Bronchial epithelial cell (primary cell): ENCODE measurements at regions not wholly inside any gene's neighbourhood (a gene's known extent, or its start where the extent isn't known, plus 50 kb on each side); places are given as distances from the start of the nearest gene placed in this dataset.

ENCODE experiments used
- DNase-seq: peaks from one replicate; pipeline ENCODE4 v3.0.0-alpha.2; 2010; ENCODE audit warnings: low read depth
- FAIRE-seq: peaks from 2 replicates; lab custom pipeline; 2011; peaks lifted over from hg19 to GRCh38; lab: Jason Lieb, UNC
- H3K27me3 ChIP-seq: 2 replicates; pipeline ENCODE4 v1.5.1; 2011; ENCODE audit warnings: low read length; ENCODE audit not compliant: control insufficient read depth, insufficient read depth
- H3K36me3 ChIP-seq: 2 replicates; pipeline ENCODE4 v1.5.1; 2011; ENCODE audit warnings: low read length; ENCODE audit not compliant: control insufficient read depth, insufficient read depth
- H3K4me3 ChIP-seq: 2 replicates; pipeline ENCODE4 v1.5.1; 2011; ENCODE audit warnings: mild to moderate bottlenecking, low read depth, low read length, control low read depth
- TF ChIP-seq, protein P1 (sequence below): IDR thresholded peaks from 2 replicates; pipeline ENCODE4 v1.5.1; 2011; ENCODE audit warnings: mild to moderate bottlenecking, moderate library complexity, low read length, control low read depth, inconsistent platforms; ENCODE audit not compliant: insufficient read depth, severe bottlenecking

DNA sequence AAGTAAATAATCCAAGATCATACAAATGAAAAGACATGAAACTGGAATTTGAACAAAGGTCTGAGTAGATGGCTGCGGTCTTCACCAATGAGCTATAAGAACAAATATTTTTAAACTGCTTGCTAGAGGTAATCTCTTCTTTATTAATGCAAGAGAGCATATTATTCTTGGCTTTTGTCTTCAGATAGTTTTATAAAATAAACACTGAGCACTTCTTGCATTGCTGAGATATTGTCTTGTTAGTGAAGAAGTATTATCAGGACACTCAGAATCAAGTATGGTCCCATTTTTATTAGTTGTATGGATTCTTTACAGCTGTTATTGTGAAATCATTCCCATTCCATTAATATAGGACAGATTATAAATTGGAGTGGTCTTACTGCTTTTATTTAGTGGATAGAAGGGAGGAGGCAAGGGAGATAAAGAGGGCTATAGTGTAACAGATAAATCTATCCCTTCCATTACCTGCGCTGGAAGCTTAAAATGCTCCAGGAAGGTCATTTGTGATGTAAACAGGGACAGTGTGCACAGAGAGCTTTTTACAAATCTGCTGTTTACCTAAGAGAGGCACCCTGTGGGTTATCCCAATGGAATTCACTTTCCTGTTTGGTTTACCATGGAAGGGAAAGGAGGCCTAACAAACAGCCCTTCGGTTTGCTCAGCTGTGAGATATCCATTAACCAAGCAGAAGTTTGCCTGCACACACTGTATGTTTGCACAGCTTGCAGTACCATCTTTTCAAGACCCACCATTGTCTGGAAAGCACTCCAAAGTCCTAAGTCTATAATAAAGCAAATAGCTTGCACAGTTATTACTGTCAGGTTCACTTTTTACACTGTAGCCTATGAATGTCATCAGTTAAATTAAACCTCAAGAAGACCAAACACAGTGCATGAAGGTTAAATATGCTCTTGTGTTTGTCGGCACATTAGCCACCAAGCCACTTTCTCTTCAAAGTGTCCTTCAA lies 347.7 kb upstream of the TGFBR2 start:
- DNase-seq (no peak), FAIRE-seq (no peak)
- Histone ChIP-seq H3K27me3 (no peaks in the 10 kb centered on the region), H3K4me3 (no peak overlapping the region), H3K36me3 (no peaks in the 10 kb centered on the region)
- TF ChIP-seq, protein P1, sequence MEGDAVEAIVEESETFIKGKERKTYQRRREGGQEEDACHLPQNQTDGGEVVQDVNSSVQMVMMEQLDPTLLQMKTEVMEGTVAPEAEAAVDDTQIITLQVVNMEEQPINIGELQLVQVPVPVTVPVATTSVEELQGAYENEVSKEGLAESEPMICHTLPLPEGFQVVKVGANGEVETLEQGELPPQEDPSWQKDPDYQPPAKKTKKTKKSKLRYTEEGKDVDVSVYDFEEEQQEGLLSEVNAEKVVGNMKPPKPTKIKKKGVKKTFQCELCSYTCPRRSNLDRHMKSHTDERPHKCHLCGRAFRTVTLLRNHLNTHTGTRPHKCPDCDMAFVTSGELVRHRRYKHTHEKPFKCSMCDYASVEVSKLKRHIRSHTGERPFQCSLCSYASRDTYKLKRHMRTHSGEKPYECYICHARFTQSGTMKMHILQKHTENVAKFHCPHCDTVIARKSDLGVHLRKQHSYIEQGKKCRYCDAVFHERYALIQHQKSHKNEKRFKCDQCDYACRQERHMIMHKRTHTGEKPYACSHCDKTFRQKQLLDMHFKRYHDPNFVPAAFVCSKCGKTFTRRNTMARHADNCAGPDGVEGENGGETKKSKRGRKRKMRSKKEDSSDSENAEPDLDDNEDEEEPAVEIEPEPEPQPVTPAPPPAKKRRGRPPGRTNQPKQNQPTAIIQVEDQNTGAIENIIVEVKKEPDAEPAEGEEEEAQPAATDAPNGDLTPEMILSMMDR = no peak

GRCh38 chr3:30259730-30260129 lies 346.7 kb upstream of the TGFBR2 start:
- Histone ChIP-seq H3K4me3 (no peak overlapping the region), H3K27me3 (no peaks in the 10 kb centered on the region), H3K36me3 (no peaks in the 10 kb centered on the region)
- TF ChIP-seq, protein P1 = no peak
- DNase-seq (no peak), FAIRE-seq (no peak)

GRCh38 chr3:30260762-30261161 lies 345.6 kb upstream of the TGFBR2 start:
- FAIRE-seq (no peak), DNase-seq (no peak)
- H3K4me3 ChIP-seq = no peak overlapping the region
- TF ChIP-seq, protein P1 = no peak
- H3K27me3 ChIP-seq = no peaks in the 10 kb centered on the region
- no peaks in the 10 kb centered on the region for H3K36me3 ChIP-seq

DNA sequence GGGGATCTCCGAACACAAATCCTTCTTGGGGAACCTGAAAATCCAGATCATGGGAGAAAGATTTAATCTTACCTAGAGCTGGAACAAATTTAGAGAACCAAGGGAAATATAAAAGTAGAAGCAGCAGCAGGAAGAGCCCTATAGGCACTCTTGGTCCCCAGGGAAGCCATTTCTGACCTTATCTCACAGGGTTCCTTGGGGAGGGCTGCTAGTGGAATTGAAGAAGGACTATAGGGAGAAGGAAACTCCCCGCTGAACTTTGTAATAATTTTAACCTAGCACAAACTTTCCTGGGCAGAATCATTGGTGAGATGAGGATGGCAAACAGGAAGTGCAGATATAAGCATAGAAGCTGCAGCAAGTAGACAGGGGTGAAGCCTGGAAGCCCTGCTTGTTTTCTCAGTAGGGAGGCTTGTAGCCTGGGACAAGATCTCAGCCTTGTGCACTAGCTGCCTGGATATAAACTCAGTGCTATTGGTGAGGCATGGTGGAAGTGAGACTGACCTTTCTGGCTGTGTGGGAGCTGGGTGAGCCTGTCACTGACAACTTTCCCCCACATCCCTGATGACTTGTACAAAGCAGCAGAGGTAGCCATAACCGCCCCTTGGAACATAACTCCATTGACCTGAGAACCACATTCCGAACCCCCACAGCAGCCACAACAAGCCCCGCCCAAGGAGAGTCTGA lies 343.0 kb upstream of the TGFBR2 start:
- no peak for DNase-seq
- Histone ChIP-seq H3K4me3 (no peak overlapping the region), H3K36me3 (no peaks in the 10 kb centered on the region), H3K27me3 (no peaks in the 10 kb centered on the region)
- no peak for FAIRE-seq
- TF ChIP-seq, protein P1 = no peak

- TF ChIP-seq, protein P1 = no peak
- no peaks in the 10 kb centered on the region for H3K27me3 ChIP-seq
- H3K36me3 ChIP-seq = no peaks in the 10 kb centered on the region
- H3K4me3 ChIP-seq = no peak overlapping the region
- FAIRE-seq (no peak), DNase-seq (no peak)
Measured at GRCh38 chr3:30263925-30264313, 342.5 kb upstream of the TGFBR2 start.
